DND-41 (cell line): ENCODE measurements at regions not wholly inside any gene's neighbourhood (a gene's known extent, or its start where the extent isn't known, plus 50 kb on each side); places are given as distances from the start of the nearest gene placed in this dataset.

Experiments
- ATAC-seq: fragments of 200-7000 bp; cut with Tn5 transposase; 3 replicates; pipeline ENCODE4 v1.9.1; 2021; ENCODE audit warnings: low read depth; ENCODE audit not compliant: insufficient read depth
- DNase-seq: peaks from one replicate; pipeline ENCODE4 v3.0.0-alpha.2; 2020
- H2AFZ ChIP-seq: 2 replicates; pipeline ENCODE4 v1.6.0; 2012; ENCODE audit warnings: low read depth, low read length
- H3K27ac ChIP-seq: 2 replicates; pipeline ENCODE4 v1.5.1; 2012; ENCODE audit warnings: low read length, inconsistent platforms
- H3K27me3 ChIP-seq: fragments of 200-600 bp; sonication (generic); 2 replicates; pipeline ENCODE4 v1.6.0; 2012; ENCODE audit warnings: low read length, mild to moderate bottlenecking, inconsistent platforms; ENCODE audit not compliant: insufficient read depth, poor library complexity
- H3K36me3 ChIP-seq: 2 replicates; pipeline ENCODE4 v1.5.1; 2012; ENCODE audit warnings: low read length, inconsistent platforms; ENCODE audit not compliant: insufficient read depth
- H3K4me1 ChIP-seq: 2 replicates; pipeline ENCODE4 v1.5.1; 2012; ENCODE audit warnings: mild to moderate bottlenecking, low read length; ENCODE audit not compliant: insufficient read depth
- H3K4me2 ChIP-seq: 2 replicates; pipeline ENCODE4 v1.6.0; 2012; ENCODE audit warnings: mild to moderate bottlenecking, moderate library complexity, low read length, inconsistent platforms; ENCODE audit not compliant: insufficient read depth
- H3K4me3 ChIP-seq, 2 experiments: fragments of 200-600 bp in 1 of 2; shearing (Covaris generic) in 1 of 2; 2 replicates each; pipeline ENCODE4 v1.5.1; 2012 to 2016; ENCODE audit warnings: inconsistent platforms in 2 of 2, low read length in 2 of 2, mild to moderate bottlenecking in 2 of 2, low read depth in 1 of 2, moderate library complexity in 1 of 2
- H3K79me2 ChIP-seq: 2 replicates; pipeline ENCODE4 v1.6.0; 2012; ENCODE audit warnings: low read length, inconsistent platforms; ENCODE audit not compliant: insufficient read depth
- H3K9ac ChIP-seq: 2 replicates; pipeline ENCODE4 v1.6.0; 2012; ENCODE audit warnings: low read depth, mild to moderate bottlenecking, inconsistent platforms, low read length, moderate library complexity
- H3K9me3 ChIP-seq: 2 replicates; pipeline ENCODE4 v1.5.1; 2012; ENCODE audit warnings: low read length, moderate library complexity, mild to moderate bottlenecking, inconsistent platforms; ENCODE audit not compliant: insufficient read depth, severe bottlenecking
- H4K20me1 ChIP-seq: 2 replicates; pipeline ENCODE4 v1.6.0; 2012; ENCODE audit warnings: low read length; ENCODE audit not compliant: insufficient read depth
- CTCF ChIP-seq: IDR thresholded peaks from 2 replicates; pipeline ENCODE4 v1.5.1; 2012; ENCODE audit warnings: borderline replicate concordance, low read length, moderate library complexity, mild to moderate bottlenecking; ENCODE audit not compliant: poor library complexity, severe bottlenecking; ENCODE audit errors: extremely low read depth
- EZH2 ChIP-seq: IDR thresholded peaks from 3 replicates; pipeline ENCODE4 v1.6.1; 2012; ENCODE audit warnings: borderline replicate concordance, low read depth, mild to moderate bottlenecking, moderate library complexity, low read length, inconsistent platforms; ENCODE audit not compliant: severe bottlenecking

- Histone ChIP-seq H2AFZ (no peak overlapping the region), H4K20me1 (no peaks in the 10 kb centered on the region), H3K4me1 (no peaks in the 10 kb centered on the region), H3K9me3 (no peaks in the 10 kb centered on the region), H3K4me2 (no peak overlapping the region), H3K79me2 (no peaks in the 10 kb centered on the region), H3K36me3 (no peaks in the 10 kb centered on the region), H3K9ac (no peak overlapping the region), H3K27ac (no peak overlapping the region), H3K27me3 (no peaks in the 10 kb centered on the region), H3K4me3 (no peak overlapping the region)
- TF ChIP-seq EZH2 = no peak
- no peak for TF ChIP-seq CTCF
- DNase-seq (no peak), ATAC-seq (no peak)
These were observed 575.5 kb downstream of the PTPRU start for GRCh38 chr1:29811727-29812407.

GRCh38 chr1:29811247-29811646, 574.9 kb downstream of the PTPRU start:
- Histone ChIP-seq H4K20me1 (no peaks in the 10 kb centered on the region; the same call in 1 of the 2 replicates), H3K9ac (no peak overlapping the region), H3K9me3 (no peaks in the 10 kb centered on the region), H3K36me3 (no peaks in the 10 kb centered on the region), H3K4me1 (no peaks in the 10 kb centered on the region), H3K27ac (no peak overlapping the region), H3K4me2 (no peak overlapping the region), H2AFZ (no peak overlapping the region), H3K4me3 (no peak overlapping the region), H3K79me2 (no peaks in the 10 kb centered on the region), H3K27me3 (no peaks in the 10 kb centered on the region)
- DNase-seq = no peak
- TF ChIP-seq EZH2 (no peak), CTCF (no peak)
- no peak for ATAC-seq

- no peak overlapping the region for H3K9ac ChIP-seq
- TF ChIP-seq EZH2 = no peak
- no peak for TF ChIP-seq CTCF
- H3K4me3 ChIP-seq = no peak overlapping the region
These were observed 574.1 kb downstream of the PTPRU start for GRCh38 chr1:29810121-29811120.

More at GRCh38 chr1:29810121-29811120, 574.1 kb downstream of the PTPRU start:
- Histone ChIP-seq H2AFZ (no peak overlapping the region), H3K4me2 (no peak overlapping the region), H3K79me2 (no peaks in the 10 kb centered on the region), H3K4me1 (no peaks in the 10 kb centered on the region), H3K36me3 (no peaks in the 10 kb centered on the region), H3K27ac (no peak overlapping the region), H3K9me3 (no peaks in the 10 kb centered on the region), H4K20me1 (no peaks in the 10 kb centered on the region; the same call in 1 of the 2 replicates), H3K27me3 (no peaks in the 10 kb centered on the region)
- ATAC-seq (no peak), DNase-seq (no peak)
